ENCODE measurements at regions not wholly inside any gene's neighbourhood (a gene's known extent, or its start where the extent isn't known, plus 50 kb on each side); places are given as distances from the start of the nearest gene placed in this dataset.

- TF ChIP-seq CTCF (IDR thresholded peaks at IDR 0.05): no peak
- no peak for TF ChIP-seq REST (IDR thresholded peaks at IDR 0.05; ENCODE audit: insufficient read depth in 1 of 2, low read depth in 2 of 2, low read length in 1 of 2)
- no peak for TF ChIP-seq POLR2AphosphoS5 (IDR thresholded peaks at IDR 0.05; ENCODE audit: low read depth, low read length)
Observed at GRCh38 chr5:85769347-85769746, 848.4 kb upstream of the COX7C start.

Measured in Panc1 (cell line).